HCT116 (cell line): ENCODE measurements at regions not wholly inside any gene's neighbourhood (a gene's known extent, or its start where the extent isn't known, plus 50 kb on each side); places are given as distances from the start of the nearest gene placed in this dataset.
"Not testable (repeated sequence)": the region's sequence is repeated elsewhere in the genome, so short reads cannot be mapped to it uniquely, and the experiment has no call there.

Source experiments
- ATAC-seq: fragments of 200-7000 bp; cut with Tn5 transposase; 2 replicates; pipeline ENCODE4 v1.9.1; 2020; ENCODE audit warnings: mild to moderate bottlenecking, moderate library complexity
- BruUV-seq: library from RNA; stranded (reverse); fragments of 400-500 nt; replicated peaks from 2 replicates; lab custom pipeline; 2021; lab: Mats Ljungman, UMichigan
- CTCF ChIA-PET: fragments of 300-600 bp; sonication (Branson Sonifier 250); formaldehyde crosslinking; loops from one replicate; lab custom pipeline; 2021; ENCODE audit warnings: antibody characterized with exemption; lab: Charles Lee
- POLR2A ChIA-PET: fragments of 300-600, 350-600 bp; sonication (Branson Sonifier 250); formaldehyde crosslinking; loops from one replicate; lab custom pipeline; 2021; ENCODE audit warnings: antibody characterized with exemption; lab: Charles Lee
- RAD21 ChIA-PET, 2 experiments: fragments of 300-600 bp; sonication (Branson Sonifier 250); formaldehyde crosslinking; loops; one replicate each; lab custom pipeline; 2023; ENCODE audit warnings: low total read pairs in 2 of 2; ENCODE audit not compliant: uncharacterized antibody in 2 of 2, unreplicated experiment in 2 of 2, low non-redundant PET in 1 of 2; lab: Charles Lee
- DNase-seq: peaks from one replicate; pipeline ENCODE4 v3.0.0-alpha.2; 2010; ENCODE audit warnings: low read depth, low spot score
- H2AFZ ChIP-seq: fragments of 200-600 bp; shearing (Covaris generic), sonication (generic); 2 replicates; pipeline ENCODE4 v1.6.1; 2017; ENCODE audit warnings: low read depth, mixed run types, mixed read lengths, antibody characterized with exemption, low read length; ENCODE audit not compliant: poor library complexity, severe bottlenecking
- H3K27ac ChIP-seq: 2 replicates; pipeline ENCODE4 v1.5.1; 2012; ENCODE audit warnings: low read depth, low read length
- H3K27me3 ChIP-seq: fragments of 200-600 bp; sonication (generic); 2 replicates; pipeline ENCODE4 v1.6.1; 2016; ENCODE audit warnings: mixed run types, low read length, mixed read lengths; ENCODE audit not compliant: insufficient read depth
- H3K36me3 ChIP-seq, 2 experiments: fragments of 200-500 bp in 1 of 2; fragments of 200-600 bp in 1 of 2; sonication (Bioruptor generic) in 1 of 2; sonication (generic) in 1 of 2; 2 replicates each; pipeline versions ENCODE4 v1.5.1 to v1.6.1; 2014 to 2016; ENCODE audit warnings: low read length in 2 of 2, inconsistent platforms in 1 of 2, mixed read lengths in 1 of 2, mixed run types in 1 of 2; ENCODE audit not compliant: insufficient read depth in 2 of 2, control insufficient read depth in 1 of 2
- H3K4me1 ChIP-seq, 2 experiments: fragments of 200-600 bp in 1 of 2; sonication (generic) in 1 of 2; 2 replicates each; pipeline versions ENCODE4 v1.5.1 to v1.6.1; 2012 to 2017; ENCODE audit warnings: low read length in 2 of 2, inconsistent platforms in 1 of 2, mild to moderate bottlenecking in 1 of 2, mixed read lengths in 1 of 2, mixed run types in 1 of 2, moderate library complexity in 1 of 2; ENCODE audit not compliant: insufficient read depth in 2 of 2, control insufficient read depth in 1 of 2
- H3K4me2 ChIP-seq: fragments of 200-600 bp; sonication (generic); 2 replicates; pipeline ENCODE4 v1.6.1; 2017; ENCODE audit warnings: mixed run types, low read length, mixed read lengths
- H3K4me3 ChIP-seq, 2 experiments: fragments of 200-600 bp in 1 of 2; sonication (generic) in 1 of 2; replicated peaks in 1 of 2; 2 replicates each; pipeline ENCODE4 v1.5.1; 2011 to 2016; ENCODE audit warnings: low read length in 2 of 2, control low read depth in 1 of 2, low read depth in 1 of 2, mild to moderate bottlenecking in 1 of 2, mixed read lengths in 1 of 2, mixed run types in 1 of 2
- H3K79me2 ChIP-seq: fragments of 200-600 bp; sonication (generic); 2 replicates; pipeline ENCODE4 v1.6.1; 2017; ENCODE audit warnings: mild to moderate bottlenecking, mixed run types, low read length, moderate library complexity, mixed read lengths; ENCODE audit not compliant: insufficient read depth
- H3K9ac ChIP-seq: fragments of 200-600 bp; sonication (generic); 2 replicates; pipeline ENCODE4 v1.6.1; 2016; ENCODE audit warnings: low read length, mixed read lengths
- H3K9me2 ChIP-seq: fragments of 200-600 bp; sonication (generic), shearing (Covaris generic); 2 replicates; pipeline ENCODE4 v1.6.1; 2017; ENCODE audit warnings: mixed run types, mild to moderate bottlenecking, moderate library complexity; ENCODE audit not compliant: insufficient read depth
- H3K9me3 ChIP-seq, 2 experiments: fragments of 200-500 bp in 1 of 2; fragments of 200-600 bp in 1 of 2; sonication (Bioruptor generic) in 1 of 2; sonication (generic) in 1 of 2; 2 replicates each; pipeline ENCODE4 v1.6.1; 2014 to 2017; ENCODE audit warnings: low read length in 2 of 2, mixed read lengths in 2 of 2, inconsistent platforms in 1 of 2, low read depth in 1 of 2, mild to moderate bottlenecking in 1 of 2, mixed run types in 1 of 2, moderate library complexity in 1 of 2; ENCODE audit not compliant: control insufficient read depth in 1 of 2, insufficient read depth in 1 of 2
- H4K20me1 ChIP-seq: fragments of 200-600 bp; sonication (generic), shearing (Covaris generic); 2 replicates; pipeline ENCODE4 v1.6.1; 2017; ENCODE audit warnings: mixed run types, mild to moderate bottlenecking, moderate library complexity; ENCODE audit not compliant: insufficient read depth
- CBX3 ChIP-seq: IDR thresholded peaks from 2 replicates; pipeline ENCODE4 v1.6.1; 2012; ENCODE audit warnings: low read depth
- EGR1 ChIP-seq: IDR thresholded peaks from 2 replicates; pipeline ENCODE4 v1.6.1; 2012; ENCODE audit warnings: low read depth
- EZH2 ChIP-seq: fragments of 200-600 bp; sonication (generic); IDR thresholded peaks from 2 replicates; pipeline ENCODE4 v1.6.1; 2017; ENCODE audit warnings: antibody characterized with exemption, mixed run types
- EZH2phosphoT487 ChIP-seq: fragments of 200-600 bp; IDR thresholded peaks from 2 replicates; pipeline ENCODE4 v1.6.1; 2018; ENCODE audit warnings: antibody characterized with exemption, borderline replicate concordance
- POLR2A ChIP-seq: IDR thresholded peaks from 2 replicates; pipeline ENCODE4 v1.7.0; 2011; ENCODE audit warnings: borderline replicate concordance; ENCODE audit not compliant: insufficient read depth, insufficient read length; ENCODE audit errors: extremely low read depth
- RAD21 ChIP-seq: IDR thresholded peaks from 2 replicates; pipeline ENCODE4 v1.6.1; 2012; ENCODE audit warnings: low read depth, mild to moderate bottlenecking
- SIN3A ChIP-seq: IDR thresholded peaks from 2 replicates; pipeline ENCODE4 v1.6.1; 2012; ENCODE audit warnings: low read depth
- SRF ChIP-seq: IDR thresholded peaks from 2 replicates; pipeline ENCODE4 v1.6.1; 2012; ENCODE audit warnings: low read depth
- TCF7L2 ChIP-seq: IDR thresholded peaks from 2 replicates; pipeline ENCODE4 v1.7.0; 2011; ENCODE audit warnings: borderline replicate concordance, inconsistent platforms; ENCODE audit not compliant: insufficient read depth, insufficient read length; ENCODE audit errors: extremely low read depth
- YY1 ChIP-seq: IDR thresholded peaks from 2 replicates; pipeline ENCODE4 v1.6.1; 2011; ENCODE audit warnings: low read length, low read depth, moderate library complexity, mild to moderate bottlenecking; ENCODE audit not compliant: insufficient replicate concordance; ENCODE audit errors: extremely low read depth
- ZFX ChIP-seq: fragments of 450-650 bp; IDR thresholded peaks from 2 replicates; pipeline ENCODE4 v1.6.1; 2017
- ZNF274 ChIP-seq: fragments of 200-500 bp; sonication (Bioruptor generic); IDR thresholded peaks from 2 replicates; pipeline ENCODE4 v1.6.1; 2014; ENCODE audit warnings: mild to moderate bottlenecking, low read depth, low read length, inconsistent platforms
- intact Hi-C: fragments of 100-400 bp; cut with micrococcal nuclease; formaldehyde crosslinking; loops from 2 replicates; pipeline ENCODE4 v1.10.0; 2022
- TF ChIP-seq, protein P1 (sequence below): IDR thresholded peaks from 2 replicates; pipeline ENCODE4 v1.6.1; 2012
- TF ChIP-seq, protein P2 (sequence below): IDR thresholded peaks from 2 replicates; pipeline ENCODE4 v1.6.1; 2011; ENCODE audit warnings: mild to moderate bottlenecking, low read length, moderate library complexity; ENCODE audit not compliant: insufficient replicate concordance; ENCODE audit errors: extremely low read depth
- TF ChIP-seq, protein P3 (sequence below): IDR thresholded peaks from 2 replicates; pipeline ENCODE4 v1.6.1; 2012
- TF ChIP-seq, protein P4 (sequence below), 3 experiments: fragments of 200-600 bp in 1 of 3; sonication (generic) in 1 of 3; IDR thresholded peaks in 2 of 3; conservative IDR thresholded peaks in 1 of 3; 2 replicates each; pipeline ENCODE4 v1.5.1; 2012 to 2017; ENCODE audit warnings: low read depth in 2 of 3, low read length in 2 of 3, antibody characterized with exemption in 1 of 3, borderline replicate concordance in 1 of 3, control low read depth in 1 of 3, mild to moderate bottlenecking in 1 of 3, mixed read lengths in 1 of 3, mixed run types in 1 of 3, moderate library complexity in 1 of 3; ENCODE audit not compliant: insufficient read depth in 1 of 3

DNA sequence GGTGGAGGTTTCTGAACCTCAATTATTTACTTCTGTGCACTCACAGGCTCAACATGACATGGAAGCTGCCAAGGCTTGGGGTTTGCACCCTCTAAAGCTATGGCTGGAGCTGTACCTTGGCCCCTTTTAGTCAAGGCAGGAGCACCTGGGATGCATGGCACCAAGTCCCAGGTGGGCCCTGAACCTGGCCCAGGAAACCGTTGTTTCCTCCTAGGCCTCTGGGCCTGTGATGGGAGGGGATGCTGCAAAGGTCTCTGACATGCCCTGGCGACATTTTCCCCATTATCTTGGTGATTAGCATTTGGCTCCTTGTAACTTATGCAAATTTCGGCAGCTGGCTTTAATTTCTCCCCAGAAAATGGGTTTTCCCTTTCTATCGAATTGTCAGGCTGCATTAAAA lies 726.1 kb upstream of the POU3F4 start:
- no peak overlapping the region for H3K27ac ChIP-seq
- ATAC-seq, result no peak
- no peaks in the 10 kb centered on the region for H3K9me2 ChIP-seq
- H4K20me1 ChIP-seq, result no peaks in the 10 kb centered on the region
- H3K79me2 ChIP-seq, result no peaks in the 10 kb centered on the region
- no peaks in the 10 kb centered on the region for H3K27me3 ChIP-seq
- H3K9me3 ChIP-seq, result no peaks in the 10 kb centered on the region
- H3K9ac ChIP-seq, result no peak overlapping the region
- H3K4me1 ChIP-seq, result no peaks in the 10 kb centered on the region
- no TSS peak for BruUV-seq
- ChIA-PET POLR2A (no interaction called here), RAD21 (no interaction called here), CTCF (no interaction called here)
- H3K4me2 ChIP-seq, result no peak overlapping the region
- H3K36me3 ChIP-seq, result no peaks in the 10 kb centered on the region
- intact Hi-C loops, result no loop called here
- H3K4me3 ChIP-seq, result no peak overlapping the region
- no peak for DNase-seq
- TF ChIP-seq TCF7L2 (no peak), EZH2phosphoT487 (no peak), CBX3 (no peak), YY1 (no peak), ZFX (no peak), RAD21 (no peak), SIN3A (no peak), ZNF274 (no peak), EZH2 (no peak), POLR2A (no peak), SRF (no peak), EGR1 (no peak)
- TF ChIP-seq, protein P1, sequence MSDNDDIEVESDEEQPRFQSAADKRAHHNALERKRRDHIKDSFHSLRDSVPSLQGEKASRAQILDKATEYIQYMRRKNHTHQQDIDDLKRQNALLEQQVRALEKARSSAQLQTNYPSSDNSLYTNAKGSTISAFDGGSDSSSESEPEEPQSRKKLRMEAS, result no peak
- TF ChIP-seq, protein P2, sequence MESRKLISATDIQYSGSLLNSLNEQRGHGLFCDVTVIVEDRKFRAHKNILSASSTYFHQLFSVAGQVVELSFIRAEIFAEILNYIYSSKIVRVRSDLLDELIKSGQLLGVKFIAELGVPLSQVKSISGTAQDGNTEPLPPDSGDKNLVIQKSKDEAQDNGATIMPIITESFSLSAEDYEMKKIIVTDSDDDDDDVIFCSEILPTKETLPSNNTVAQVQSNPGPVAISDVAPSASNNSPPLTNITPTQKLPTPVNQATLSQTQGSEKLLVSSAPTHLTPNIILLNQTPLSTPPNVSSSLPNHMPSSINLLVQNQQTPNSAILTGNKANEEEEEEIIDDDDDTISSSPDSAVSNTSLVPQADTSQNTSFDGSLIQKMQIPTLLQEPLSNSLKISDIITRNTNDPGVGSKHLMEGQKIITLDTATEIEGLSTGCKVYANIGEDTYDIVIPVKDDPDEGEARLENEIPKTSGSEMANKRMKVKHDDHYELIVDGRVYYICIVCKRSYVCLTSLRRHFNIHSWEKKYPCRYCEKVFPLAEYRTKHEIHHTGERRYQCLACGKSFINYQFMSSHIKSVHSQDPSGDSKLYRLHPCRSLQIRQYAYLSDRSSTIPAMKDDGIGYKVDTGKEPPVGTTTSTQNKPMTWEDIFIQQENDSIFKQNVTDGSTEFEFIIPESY, result no peak
- TF ChIP-seq, protein P3, sequence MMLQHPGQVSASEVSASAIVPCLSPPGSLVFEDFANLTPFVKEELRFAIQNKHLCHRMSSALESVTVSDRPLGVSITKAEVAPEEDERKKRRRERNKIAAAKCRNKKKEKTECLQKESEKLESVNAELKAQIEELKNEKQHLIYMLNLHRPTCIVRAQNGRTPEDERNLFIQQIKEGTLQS, result no peak
- TF ChIP-seq, protein P4, sequence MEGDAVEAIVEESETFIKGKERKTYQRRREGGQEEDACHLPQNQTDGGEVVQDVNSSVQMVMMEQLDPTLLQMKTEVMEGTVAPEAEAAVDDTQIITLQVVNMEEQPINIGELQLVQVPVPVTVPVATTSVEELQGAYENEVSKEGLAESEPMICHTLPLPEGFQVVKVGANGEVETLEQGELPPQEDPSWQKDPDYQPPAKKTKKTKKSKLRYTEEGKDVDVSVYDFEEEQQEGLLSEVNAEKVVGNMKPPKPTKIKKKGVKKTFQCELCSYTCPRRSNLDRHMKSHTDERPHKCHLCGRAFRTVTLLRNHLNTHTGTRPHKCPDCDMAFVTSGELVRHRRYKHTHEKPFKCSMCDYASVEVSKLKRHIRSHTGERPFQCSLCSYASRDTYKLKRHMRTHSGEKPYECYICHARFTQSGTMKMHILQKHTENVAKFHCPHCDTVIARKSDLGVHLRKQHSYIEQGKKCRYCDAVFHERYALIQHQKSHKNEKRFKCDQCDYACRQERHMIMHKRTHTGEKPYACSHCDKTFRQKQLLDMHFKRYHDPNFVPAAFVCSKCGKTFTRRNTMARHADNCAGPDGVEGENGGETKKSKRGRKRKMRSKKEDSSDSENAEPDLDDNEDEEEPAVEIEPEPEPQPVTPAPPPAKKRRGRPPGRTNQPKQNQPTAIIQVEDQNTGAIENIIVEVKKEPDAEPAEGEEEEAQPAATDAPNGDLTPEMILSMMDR (IDR thresholded peaks at IDR 0.05 in 2 of 3, conservative IDR thresholded peaks at IDR 0.05 in 1 of 3; ENCODE audit: borderline replicate concordance in 1 of 3, insufficient read depth in 1 of 3, low read depth in 2 of 3, low read length in 2 of 3), result no peak
- no peak overlapping the region for H2AFZ ChIP-seq

DNA sequence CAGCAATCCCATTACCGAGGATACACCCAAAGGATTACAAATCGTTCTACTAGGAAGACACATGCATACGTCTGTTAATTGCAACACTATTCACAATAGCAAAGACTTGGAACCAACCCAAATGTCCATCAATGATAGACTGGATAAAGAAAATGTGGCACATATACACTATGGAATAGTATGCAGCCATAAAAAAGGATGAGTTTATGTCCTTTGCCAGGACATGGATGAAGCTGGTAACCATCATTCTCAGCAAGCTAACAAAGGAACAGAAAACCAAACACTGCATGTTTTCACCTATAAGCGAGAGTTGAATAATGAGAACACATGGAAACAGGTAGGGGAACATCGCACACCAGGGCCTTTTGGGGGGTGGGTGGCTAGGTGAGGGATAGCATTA lies 695.2 kb upstream of the POU3F4 start:
- H3K9ac ChIP-seq, H4K20me1 ChIP-seq, BruUV-seq, CTCF ChIA-PET, intact Hi-C loops, H3K27me3 ChIP-seq, H3K9me2 ChIP-seq, DNase-seq, H3K79me2 ChIP-seq, H3K27ac ChIP-seq, ATAC-seq, H3K9me3 ChIP-seq, H2AFZ ChIP-seq, H3K4me2 ChIP-seq, RAD21 ChIA-PET, H3K4me3 ChIP-seq, H3K36me3 ChIP-seq, POLR2A ChIA-PET: not testable (repeated sequence)
- H3K4me1 ChIP-seq, result peaks cover 2 to 26% of the 10 kb centered on the region in 2 experiments; a peak in 3 of 4 replicates
